Lower lobe of right lung (tissue), 2 donors: ENCODE measurements at regions not wholly inside any gene's neighbourhood (a gene's known extent, or its start where the extent isn't known, plus 50 kb on each side); places are given as distances from the start of the nearest gene placed in this dataset.

Source experiments
- ATAC-seq, 2 donors: fragments of 200-7000 bp; cut with Tn5 transposase; one replicate each; pipeline ENCODE4 v1.9.1; 2020 to 2022; ENCODE audit warnings: mild to moderate bottlenecking in 2 of 2, moderate library complexity in 2 of 2
- DNase-seq: peaks from one replicate; pipeline ENCODE4 v3.0.0-alpha.2; 2020
- H3K27ac ChIP-seq: fragments of 200-600 bp; one replicate; pipeline ENCODE4 v1.8.0; 2022
- H3K27me3 ChIP-seq: fragments of 200-600 bp; one replicate; pipeline ENCODE4 v1.8.0; 2022; ENCODE audit warnings: low read depth
- H3K36me3 ChIP-seq: fragments of 200-600 bp; one replicate; pipeline ENCODE4 v1.8.0; 2022; ENCODE audit warnings: mild to moderate bottlenecking
- H3K4me1 ChIP-seq: fragments of 200-600 bp; one replicate; pipeline ENCODE4 v1.8.0; 2022
- H3K4me3 ChIP-seq: fragments of 200-600 bp; one replicate; pipeline ENCODE4 v1.8.0; 2022; ENCODE audit warnings: mild to moderate bottlenecking
- H3K9me3 ChIP-seq: fragments of 200-600 bp; one replicate; pipeline ENCODE4 v1.8.0; 2022
- intact Hi-C: fragments of 100-400 bp; cut with DNase I; formaldehyde crosslinking; loops from one replicate; pipeline ENCODE4 v1.11.0; 2022
- TF ChIP-seq, protein P1 (sequence below): fragments of 200-600 bp; IDR thresholded peaks from one replicate; pipeline ENCODE4 v1.8.0; 2022; ENCODE audit warnings: antibody characterized with exemption, mild to moderate bottlenecking
- donor health status: DM: no; HTN: yes; CAD: no; lungs with severe emphysema.

DNA sequence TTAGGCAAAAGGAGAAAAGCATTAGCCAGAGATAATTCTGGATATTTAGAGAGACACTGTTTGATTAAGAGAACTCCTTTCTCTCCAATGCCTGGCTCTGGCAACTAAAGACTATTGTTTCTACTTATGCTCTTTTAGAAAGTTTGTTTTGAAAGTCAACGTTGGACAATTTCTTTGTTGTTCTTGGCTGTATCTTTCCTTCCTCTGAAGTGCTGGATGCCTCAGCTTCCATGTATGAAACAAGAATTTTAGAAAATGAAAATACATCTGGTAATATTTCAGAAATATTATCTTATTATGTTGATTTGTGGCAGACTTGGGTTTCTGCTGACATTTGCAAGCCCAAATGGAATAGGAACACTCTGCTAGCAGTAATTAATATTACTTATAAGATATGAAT, 382.6 kb downstream of the SNAPC1 start:
- ATAC-seq (no peak), DNase-seq (no peak)
- no peaks in the 10 kb centered on the region for H3K9me3 ChIP-seq
- no peaks in the 10 kb centered on the region for H3K27me3 ChIP-seq
- intact Hi-C loops, result no loop called here
- no peaks in the 10 kb centered on the region for H3K4me1 ChIP-seq
- no peak overlapping the region for H3K4me3 ChIP-seq
- TF ChIP-seq, protein P1, sequence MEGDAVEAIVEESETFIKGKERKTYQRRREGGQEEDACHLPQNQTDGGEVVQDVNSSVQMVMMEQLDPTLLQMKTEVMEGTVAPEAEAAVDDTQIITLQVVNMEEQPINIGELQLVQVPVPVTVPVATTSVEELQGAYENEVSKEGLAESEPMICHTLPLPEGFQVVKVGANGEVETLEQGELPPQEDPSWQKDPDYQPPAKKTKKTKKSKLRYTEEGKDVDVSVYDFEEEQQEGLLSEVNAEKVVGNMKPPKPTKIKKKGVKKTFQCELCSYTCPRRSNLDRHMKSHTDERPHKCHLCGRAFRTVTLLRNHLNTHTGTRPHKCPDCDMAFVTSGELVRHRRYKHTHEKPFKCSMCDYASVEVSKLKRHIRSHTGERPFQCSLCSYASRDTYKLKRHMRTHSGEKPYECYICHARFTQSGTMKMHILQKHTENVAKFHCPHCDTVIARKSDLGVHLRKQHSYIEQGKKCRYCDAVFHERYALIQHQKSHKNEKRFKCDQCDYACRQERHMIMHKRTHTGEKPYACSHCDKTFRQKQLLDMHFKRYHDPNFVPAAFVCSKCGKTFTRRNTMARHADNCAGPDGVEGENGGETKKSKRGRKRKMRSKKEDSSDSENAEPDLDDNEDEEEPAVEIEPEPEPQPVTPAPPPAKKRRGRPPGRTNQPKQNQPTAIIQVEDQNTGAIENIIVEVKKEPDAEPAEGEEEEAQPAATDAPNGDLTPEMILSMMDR, result no peak
- H3K36me3 ChIP-seq, result no peaks in the 10 kb centered on the region
- no peak overlapping the region for H3K27ac ChIP-seq

DNA sequence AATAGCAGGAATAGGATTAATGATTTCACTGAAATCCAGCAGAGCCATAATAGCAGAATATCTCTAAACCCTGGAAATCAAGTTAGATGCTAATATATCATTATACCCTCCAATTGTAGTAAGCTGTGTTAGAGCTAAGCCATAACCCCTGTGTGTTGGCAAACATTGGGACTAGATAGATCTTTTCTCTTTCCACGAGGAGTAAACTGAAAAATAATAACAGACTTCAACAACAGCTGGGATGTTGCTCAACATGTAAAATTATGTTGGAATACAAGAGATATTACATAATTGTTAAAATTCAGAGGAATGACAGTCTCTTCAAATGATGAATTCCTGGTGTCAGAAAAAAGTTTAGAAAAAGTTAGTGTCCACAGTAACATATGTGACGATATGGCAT, 383.8 kb downstream of the SNAPC1 start:
- no peak overlapping the region for H3K4me3 ChIP-seq

DNA sequence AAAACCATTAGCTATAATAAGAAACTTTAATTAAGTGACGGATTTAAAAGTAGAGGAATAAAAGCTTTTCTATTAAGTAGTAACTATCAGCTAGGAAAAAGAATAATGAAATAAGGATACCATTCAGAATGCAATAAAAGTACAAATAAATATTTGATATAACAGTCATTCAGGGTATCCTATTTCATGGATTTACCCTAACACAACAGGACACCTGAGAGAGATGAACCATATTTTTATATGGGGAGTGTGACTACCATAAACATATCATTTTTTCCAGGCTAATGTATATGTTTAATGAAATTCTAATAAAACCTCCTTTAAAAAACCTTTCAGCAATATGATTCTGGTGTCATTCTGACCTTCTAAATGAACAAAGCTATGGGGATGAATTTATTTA, 393.8 kb downstream of the SNAPC1 start:
- no peaks in the 10 kb centered on the region for H3K36me3 ChIP-seq
- H3K27me3 ChIP-seq, result no peaks in the 10 kb centered on the region
- intact Hi-C loops, result no loop called here
- no peak overlapping the region for H3K27ac ChIP-seq
- ATAC-seq (no peak), DNase-seq (no peak)
- TF ChIP-seq, protein P1, result no peak
- no peaks in the 10 kb centered on the region for H3K4me1 ChIP-seq
- no peak overlapping the region for H3K4me3 ChIP-seq
- H3K9me3 ChIP-seq, result no peaks in the 10 kb centered on the region

More for the DNA sequence above, 383.8 kb downstream of the SNAPC1 start:
- Histone ChIP-seq H3K4me1 (no peaks in the 10 kb centered on the region), H3K9me3 (no peaks in the 10 kb centered on the region), H3K36me3 (no peaks in the 10 kb centered on the region), H3K27ac (no peak overlapping the region), H3K27me3 (no peaks in the 10 kb centered on the region)
- DNase-seq (no peak), ATAC-seq (no peak)
- intact Hi-C loops, result no loop called here
- TF ChIP-seq, protein P1, result no peak

DNA sequence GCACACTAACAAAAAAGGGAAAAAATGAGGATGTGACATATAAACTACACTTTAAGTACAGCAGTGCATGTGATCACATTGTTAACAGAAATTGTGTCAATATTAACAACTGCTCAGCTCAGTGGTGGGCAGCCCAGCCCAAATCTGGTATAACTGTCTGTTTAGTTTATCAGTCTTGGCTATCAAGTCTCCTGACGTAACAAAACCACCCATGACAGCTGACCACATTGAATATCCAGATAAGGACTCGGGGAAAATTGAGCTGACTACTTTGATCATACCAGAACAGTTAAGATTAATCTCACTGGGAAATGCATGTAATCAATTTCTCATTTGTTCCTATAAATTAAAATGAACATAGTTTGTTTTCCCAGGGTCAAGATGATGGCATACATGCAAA, 396.6 kb downstream of the SNAPC1 start:
- H3K4me3 ChIP-seq, result no peak overlapping the region
- no peaks in the 10 kb centered on the region for H3K9me3 ChIP-seq
- no peak overlapping the region for H3K27ac ChIP-seq
- intact Hi-C loops, result no loop called here
- no peaks in the 10 kb centered on the region for H3K36me3 ChIP-seq
- TF ChIP-seq, protein P1, result no peak
- DNase-seq (no peak), ATAC-seq (no peak)
- H3K27me3 ChIP-seq, result no peaks in the 10 kb centered on the region
- H3K4me1 ChIP-seq, result no peaks in the 10 kb centered on the region

DNA sequence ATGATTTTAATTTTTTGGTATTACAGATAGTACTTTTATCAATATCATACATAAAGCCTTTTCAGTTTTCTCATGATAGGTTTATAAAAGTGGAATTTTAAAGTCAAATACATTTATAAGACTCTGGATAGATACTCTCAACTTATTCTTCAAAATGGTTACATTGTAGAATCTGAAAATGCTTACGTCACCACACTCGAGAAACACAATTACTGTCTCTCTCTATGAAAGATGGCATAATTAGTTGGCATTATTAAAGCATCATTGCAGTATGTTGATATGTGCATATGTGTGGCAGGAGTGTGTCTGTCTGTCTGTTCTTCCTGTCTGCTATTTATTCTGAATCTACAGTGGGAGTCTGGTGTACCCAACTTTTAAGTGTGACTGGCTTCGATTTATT, 397.1 kb downstream of the SNAPC1 start:
- TF ChIP-seq, protein P1, result no peak
- ATAC-seq, result no peak
- Histone ChIP-seq H3K4me1 (no peaks in the 10 kb centered on the region), H3K36me3 (no peaks in the 10 kb centered on the region), H3K27me3 (no peaks in the 10 kb centered on the region), H3K4me3 (no peak overlapping the region), H3K9me3 (no peaks in the 10 kb centered on the region), H3K27ac (no peak overlapping the region)
- intact Hi-C loops, result no loop called here
- no peak for DNase-seq
